Stimulated activated CD4-positive, alpha-beta T cell treated with anti-CD3 and anti-CD28 coated beads, Interleukin-12 subunit alpha, Interleukin-12 subunit beta, amount 100 ng/mL, for 4 hours (primary cell): ENCODE measurements at regions not wholly inside any gene's neighbourhood (a gene's known extent, or its start where the extent isn't known, plus 50 kb on each side); places are given as distances from the start of the nearest gene placed in this dataset.

ENCODE experiments used
- DNase-seq: peaks from one replicate; pipeline ENCODE4 v3.0.0-alpha.2; 2020

- DNase-seq, result no peak
These were observed 51.7 kb upstream of the RTL1 start for GRCh38 chr14:100955201-100955600.

GRCh38 chr14:100962494-100962893, 59.0 kb upstream of the RTL1 start:
- DNase-seq, result no peak

- DNase-seq, result no peak
These were observed 61.8 kb upstream of the RTL1 start for GRCh38 chr14:100965296-100965695.

GRCh38 chr14:100967178-100967577, 63.7 kb upstream of the RTL1 start:
- DNase-seq, result no peak

- DNase-seq, result no peak
These were observed 64.4 kb upstream of the RTL1 start for GRCh38 chr14:100967930-100968329.

GRCh38 chr14:100972118-100972897, 68.8 kb upstream of the RTL1 start:
- DNase-seq, result no peak

- no peak for DNase-seq
These were observed 72.1 kb upstream of the RTL1 start for GRCh38 chr14:100975671-100976070.

- DNase-seq, result no peak
These were observed 75.6 kb upstream of the RTL1 start for GRCh38 chr14:100979079-100979478.

- no peak for DNase-seq
These were observed 76.3 kb upstream of the RTL1 start for GRCh38 chr14:100979780-100980179.

GRCh38 chr14:100980823-100981222, 77.3 kb upstream of the RTL1 start:
- no peak for DNase-seq

- DNase-seq, result no peak
These were observed 78.3 kb upstream of the RTL1 start for GRCh38 chr14:100981809-100982208.

- no peak for DNase-seq
These were observed 78.8 kb upstream of the RTL1 start for GRCh38 chr14:100982353-100982752.

GRCh38 chr14:100982762-100983161, 79.2 kb upstream of the RTL1 start:
- DNase-seq, result no peak

- DNase-seq, result no peak
These were observed 80.2 kb upstream of the RTL1 start for GRCh38 chr14:100983710-100984109.

- no peak for DNase-seq
These were observed 84.5 kb upstream of the RTL1 start for GRCh38 chr14:100988011-100988410.

GRCh38 chr14:100988411-100988900, 84.9 kb upstream of the RTL1 start:
- no peak for DNase-seq

GRCh38 chr14:100988956-100989355, 85.4 kb upstream of the RTL1 start:
- DNase-seq, result no peak

GRCh38 chr14:100989924-100990323, 86.4 kb upstream of the RTL1 start:
- no peak for DNase-seq

GRCh38 chr14:100994082-100994481, 90.6 kb upstream of the RTL1 start:
- no peak for DNase-seq

GRCh38 chr14:100994756-100995330, 91.3 kb upstream of the RTL1 start:
- no peak for DNase-seq

- DNase-seq, result no peak
These were observed 97.3 kb upstream of the RTL1 start for GRCh38 chr14:101000711-101001250.

GRCh38 chr14:101001311-101002069, 98.0 kb upstream of the RTL1 start:
- no peak for DNase-seq

GRCh38 chr14:101002738-101003137, 99.2 kb upstream of the RTL1 start:
- DNase-seq, result no peak

- no peak for DNase-seq
These were observed 100.7 kb upstream of the RTL1 start for GRCh38 chr14:101004176-101004575.
